Globus pallidus (tissue), 1 donor: ENCODE measurements at regions not wholly inside any gene's neighbourhood (a gene's known extent, or its start where the extent isn't known, plus 50 kb on each side); places are given as distances from the start of the nearest gene placed in this dataset.
"Not testable (repeated sequence)": the region's sequence is repeated elsewhere in the genome, so short reads cannot be mapped to it uniquely, and the experiment has no call there.

Source experiments
- DNase-seq: peaks from one replicate; pipeline ENCODE4 v3.0.0-alpha.2; 2015; ENCODE audit warnings: low spot score

GRCh38 chr13:86051134-86052103 is 252.2 kb upstream of the SLITRK6 start:
- no peak for DNase-seq

GRCh38 chr13:86038490-86038889 is 239.3 kb upstream of the SLITRK6 start:
- no peak for DNase-seq

GRCh38 chr13:86020351-86021002 is 221.3 kb upstream of the SLITRK6 start:
- no peak for DNase-seq

- no peak for DNase-seq
Measured at GRCh38 chr13:86006317-86006716, 207.1 kb upstream of the SLITRK6 start.

- no peak for DNase-seq
Measured at GRCh38 chr13:86003029-86003428, 203.8 kb upstream of the SLITRK6 start.

- no peak for DNase-seq
Measured at GRCh38 chr13:86000546-86000945, 201.3 kb upstream of the SLITRK6 start.

- DNase-seq: no peak
Measured at GRCh38 chr13:85997587-85997986, 198.4 kb upstream of the SLITRK6 start.

- no peak for DNase-seq
Measured at GRCh38 chr13:85995788-85996418, 196.7 kb upstream of the SLITRK6 start.

- DNase-seq: no peak
Measured at GRCh38 chr13:85993567-85993966, 194.3 kb upstream of the SLITRK6 start.

GRCh38 chr13:85990397-85990796 is 191.2 kb upstream of the SLITRK6 start:
- DNase-seq: no peak

GRCh38 chr13:85985797-85986196 is 186.6 kb upstream of the SLITRK6 start:
- no peak for DNase-seq

GRCh38 chr13:85982102-85982501 is 182.9 kb upstream of the SLITRK6 start:
- DNase-seq: no peak

GRCh38 chr13:85980447-85980846 is 181.2 kb upstream of the SLITRK6 start:
- not testable (repeated sequence) for DNase-seq

GRCh38 chr13:85976242-85976641 is 177.0 kb upstream of the SLITRK6 start:
- DNase-seq: no peak

- DNase-seq: no peak
Measured at GRCh38 chr13:85974608-85975366, 175.6 kb upstream of the SLITRK6 start.

GRCh38 chr13:85970727-85971126 is 171.5 kb upstream of the SLITRK6 start:
- DNase-seq: no peak

GRCh38 chr13:85969331-85969730 is 170.1 kb upstream of the SLITRK6 start:
- DNase-seq: no peak

GRCh38 chr13:85935868-85936467 is 136.7 kb upstream of the SLITRK6 start:
- DNase-seq: no peak

GRCh38 chr13:85930108-85930507 is 130.9 kb upstream of the SLITRK6 start:
- DNase-seq: no peak

GRCh38 chr13:85910962-85911361 is 111.7 kb upstream of the SLITRK6 start:
- DNase-seq: no peak

- no peak for DNase-seq
Measured at GRCh38 chr13:85900521-85900920, 101.3 kb upstream of the SLITRK6 start.
